Right lobe of liver (tissue), 4 donors: ENCODE measurements at regions not wholly inside any gene's neighbourhood (a gene's known extent, or its start where the extent isn't known, plus 50 kb on each side); places are given as distances from the start of the nearest gene placed in this dataset.

ENCODE experiments used
- CTCF ChIP-seq, 4 donors: fragments of 200-600 bp in 3 of 4; fragments of 450-650 bp in 1 of 4; IDR thresholded peaks; one replicate each; pipeline versions ENCODE4 v1.5.1 to v1.8.0; 2016 to 2022; ENCODE audit warnings: antibody characterized with exemption in 4 of 4, mild to moderate bottlenecking in 2 of 4
- POLR2A ChIP-seq: fragments of 450-650 bp; IDR thresholded peaks from one replicate; pipeline ENCODE4 v1.6.1; 2017; ENCODE audit warnings: antibody characterized with exemption, mild to moderate bottlenecking
- donor health status: DM: no; HTN: no; CAD: no.
- donor health status: DM: no; HTN: no; CAD: no.
- donor health status: DM: no; HTN: yes; CAD: no.

DNA sequence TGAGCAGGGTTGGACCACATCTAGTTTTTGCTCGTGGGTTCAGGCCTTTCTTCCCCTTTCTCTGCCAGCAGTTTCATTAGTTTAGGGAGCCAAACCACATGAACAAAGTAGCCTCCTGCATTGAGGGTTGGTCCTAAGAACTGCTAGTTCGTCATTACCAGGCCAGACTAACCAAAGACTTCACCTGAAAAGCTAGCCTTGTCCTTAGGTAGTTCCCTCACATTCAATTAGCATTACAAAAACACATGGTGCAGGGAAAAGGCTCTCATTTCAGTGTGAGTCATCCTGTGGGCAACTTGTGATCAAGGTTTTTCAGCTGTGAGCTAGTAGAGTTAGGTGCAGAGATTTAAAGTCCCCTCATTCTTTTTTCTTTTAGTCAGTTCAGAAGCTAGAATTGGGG is 279.3 kb upstream of the CTNNB1 start:
- TF ChIP-seq CTCF (IDR thresholded peaks at IDR 0.05) (no peak), POLR2A (no peak)
